WTC11 (cell line): ENCODE measurements at regions not wholly inside any gene's neighbourhood (a gene's known extent, or its start where the extent isn't known, plus 50 kb on each side); places are given as distances from the start of the nearest gene placed in this dataset.

Experiments used
- ATF1 ChIP-seq: sonication (generic); formaldehyde crosslinking; IDR thresholded peaks from 2 replicates; pipeline ENCODE4 v1.8.1; 2023; ENCODE audit warnings: mild to moderate bottlenecking, moderate library complexity, missing genetic modification reagents
- RORB ChIP-seq: fragments of 250-450 bp; sonication (Bioruptor Pico); IDR thresholded peaks from 2 replicates; pipeline ENCODE4 v1.9.0; 2021; ENCODE audit warnings: mild to moderate bottlenecking
- ZNF219 ChIP-seq: sonication (generic); formaldehyde crosslinking; IDR thresholded peaks from 2 replicates; pipeline ENCODE4 v1.8.0; 2023; ENCODE audit warnings: missing genetic modification reagents, mild to moderate bottlenecking, borderline replicate concordance

DNA sequence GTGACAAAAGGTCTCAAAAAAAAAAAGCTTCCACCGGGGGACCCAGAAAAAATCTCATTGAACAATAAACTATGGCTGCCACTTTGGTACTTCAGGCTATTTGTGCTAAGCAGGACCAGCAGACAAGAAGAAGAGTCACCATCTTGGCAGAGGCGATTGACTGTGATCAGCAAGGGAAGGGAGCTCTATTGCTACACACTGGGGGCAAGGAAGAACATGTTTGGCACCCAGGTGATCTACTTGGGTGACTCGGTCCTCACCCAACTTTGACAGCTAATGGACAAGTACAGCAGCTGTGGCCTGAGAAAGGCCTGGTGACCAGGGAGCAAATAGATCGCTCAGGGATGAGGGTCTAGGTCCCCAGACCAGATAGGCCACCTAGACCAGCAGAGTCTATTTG is 53.4 kb upstream of the SRP9 start (continued):
- TF ChIP-seq RORB (CRISPR knock-in tag), result no peak
- TF ChIP-seq ZNF219 (CRISPR knock-in tag), result no peak
- TF ChIP-seq ATF1 (CRISPR knock-in tag), result no peak
